ENCODE measurements at regions not wholly inside any gene's neighbourhood (a gene's known extent, or its start where the extent isn't known, plus 50 kb on each side); places are given as distances from the start of the nearest gene placed in this dataset.

GRCh38 chr17:72594248-72594647, 473.4 kb downstream of the SOX9 start:
- no peak for TF ChIP-seq POLR2AphosphoS5 (IDR thresholded peaks at IDR 0.05; ENCODE audit: low read depth, low read length)
- TF ChIP-seq SIN3A (IDR thresholded peaks at IDR 0.05; ENCODE audit: borderline replicate concordance, insufficient read depth, low read length) = no peak
- TF ChIP-seq TAF1 (IDR thresholded peaks at IDR 0.05; ENCODE audit: borderline replicate concordance, insufficient read depth, low read length) = no peak
- TF ChIP-seq REST (IDR thresholded peaks at IDR 0.05; ENCODE audit: insufficient read depth in 1 of 2, low read depth in 2 of 2, low read length in 2 of 2) = no peak
- no peak for TF ChIP-seq FOXP2 (optimal IDR thresholded peaks at IDR 0.05; ENCODE audit: borderline replicate concordance, extremely low read depth, extremely low read length, insufficient read depth)

Data from PFSK-1 (cell line).